H1 (cell line): ENCODE measurements at regions not wholly inside any gene's neighbourhood (a gene's known extent, or its start where the extent isn't known, plus 50 kb on each side); places are given as distances from the start of the nearest gene placed in this dataset.

Experiments
- CTCF ChIA-PET: fragments of 300-600 bp; sonication (Branson Sonifier 250); formaldehyde crosslinking; loops from one replicate; lab custom pipeline; 2021; ENCODE audit not compliant: partially characterized antibody; lab: Charles Lee
- POLR2A ChIA-PET: fragments of 300-600 bp; sonication (Branson Sonifier 250); formaldehyde crosslinking; loops from one replicate; lab custom pipeline; 2021; ENCODE audit warnings: inconsistent platforms; ENCODE audit not compliant: partially characterized antibody; lab: Charles Lee
- DNase-seq, 2 experiments: peaks; one replicate each; pipeline versions ENCODE4 v3.0.0 to v3.0.0-alpha.2; 2010 to 2022; ENCODE audit warnings: low spot score in 2 of 2, low read depth in 1 of 2, mixed read lengths in 1 of 2
- FAIRE-seq: peaks from 2 replicates; lab custom pipeline; 2011; peaks lifted over from hg19 to GRCh38; lab: Jason Lieb, UNC
- H2AFZ ChIP-seq: 2 replicates; pipeline ENCODE4 v1.8.1; 2012; ENCODE audit warnings: low read length, inconsistent platforms
- H2AK5ac ChIP-seq: 2 replicates; pipeline ENCODE4 v1.6.1; 2013; ENCODE audit warnings: low read depth, low read length
- H2BK120ac ChIP-seq: replicated peaks from 2 replicates; pipeline ENCODE3; 2013; ENCODE audit warnings: low read depth, low read length, inconsistent platforms
- H2BK12ac ChIP-seq: 2 replicates; pipeline ENCODE4 v1.6.1; 2013; ENCODE audit warnings: low read depth, low read length
- H2BK15ac ChIP-seq: 2 replicates; pipeline ENCODE4 v1.6.1; 2013; ENCODE audit warnings: low read length
- H2BK20ac ChIP-seq: 2 replicates; pipeline ENCODE4 v1.6.1; 2013; ENCODE audit warnings: low read length
- H2BK5ac ChIP-seq: 2 replicates; pipeline ENCODE4 v1.6.1; 2013; ENCODE audit warnings: low read depth, low read length
- H3K14ac ChIP-seq: 2 replicates; pipeline ENCODE4 v1.6.1; 2013; ENCODE audit warnings: inconsistent platforms; ENCODE audit not compliant: insufficient read length
- H3K18ac ChIP-seq: 2 replicates; pipeline ENCODE4 v1.6.1; 2013; ENCODE audit warnings: low read length; ENCODE audit errors: extremely low read depth
- H3K23ac ChIP-seq: 2 replicates; pipeline ENCODE4 v1.6.1; 2013; ENCODE audit warnings: inconsistent platforms; ENCODE audit not compliant: insufficient read length
- H3K23me2 ChIP-seq: 2 replicates; pipeline ENCODE4 v1.6.1; 2013; ENCODE audit warnings: low read depth, low read length
- H3K27ac ChIP-seq: 2 replicates; pipeline ENCODE4 v1.6.1; 2011; ENCODE audit warnings: low read depth, low read length, inconsistent platforms
- H3K27me3 ChIP-seq, 4 experiments: replicated peaks in 1 of 4; 1 replicate in 1 of 4; 2 replicates in 3 of 4; pipeline versions ENCODE4 v1.6.1 to v1.8.1; 2011 to 2013; ENCODE audit warnings: low read length in 3 of 4, mild to moderate bottlenecking in 3 of 4, inconsistent platforms in 2 of 4, mixed read lengths in 2 of 4, moderate library complexity in 1 of 4; ENCODE audit not compliant: control insufficient read depth in 3 of 4, insufficient read depth in 3 of 4; ENCODE audit errors: extremely low read depth in 1 of 4
- H3K36me3 ChIP-seq, 4 experiments: 2 replicates each; pipeline versions ENCODE4 v1.6.1 to v1.8.1; 2011 to 2013; ENCODE audit warnings: mild to moderate bottlenecking in 4 of 4, low read length in 3 of 4, moderate library complexity in 2 of 4, control low read depth in 1 of 4, inconsistent platforms in 1 of 4; ENCODE audit not compliant: insufficient read depth in 4 of 4, control insufficient read depth in 2 of 4
- H3K4ac ChIP-seq: replicated peaks from 2 replicates; pipeline ENCODE3; 2013; ENCODE audit warnings: low read length, low read depth, mixed read lengths, inconsistent platforms; ENCODE audit not compliant: insufficient read length
- H3K4me1 ChIP-seq, 4 experiments: replicated peaks in 1 of 4; 1 replicate in 1 of 4; 2 replicates in 3 of 4; pipeline versions ENCODE4 v1.6.1 to v1.8.1; 2011 to 2013; ENCODE audit warnings: low read length in 3 of 4, inconsistent platforms in 2 of 4, mixed read lengths in 1 of 4; ENCODE audit not compliant: insufficient read depth in 4 of 4, control insufficient read depth in 3 of 4
- H3K4me2 ChIP-seq, 2 experiments: 2 replicates each; pipeline versions ENCODE4 v1.6.1 to v1.8.1; 2011 to 2013; ENCODE audit warnings: low read depth in 2 of 2, low read length in 2 of 2, control low read depth in 1 of 2, inconsistent platforms in 1 of 2, mild to moderate bottlenecking in 1 of 2; ENCODE audit not compliant: insufficient read depth in 1 of 2
- H3K4me3 ChIP-seq, 4 experiments: fragments of 200-600, 300-600 bp in 1 of 4; sonication (generic), shearing (Covaris generic), sonication (Bioruptor Twin) in 1 of 4; 2 replicates each; pipeline versions ENCODE4 v1.5.1 to v1.8.1; 2011 to 2016; ENCODE audit warnings: low read length in 4 of 4, low read depth in 3 of 4, control low read depth in 2 of 4, inconsistent platforms in 2 of 4, mild to moderate bottlenecking in 2 of 4, mixed read lengths in 1 of 4, moderate library complexity in 1 of 4; ENCODE audit not compliant: insufficient read depth in 2 of 4; ENCODE audit errors: extremely low read depth in 1 of 4
- H3K56ac ChIP-seq: replicated peaks from 2 replicates; pipeline ENCODE3; 2013; ENCODE audit warnings: low read depth, mild to moderate bottlenecking, mixed read lengths, low read length, inconsistent platforms; ENCODE audit not compliant: insufficient read length
- H3K79me1 ChIP-seq: 2 replicates; pipeline ENCODE4 v1.6.1; 2013; ENCODE audit warnings: low read depth, low read length, control low read depth
- H3K79me2 ChIP-seq, 2 experiments: 2 replicates each; pipeline versions ENCODE4 v1.6.1 to v1.8.1; 2012 to 2013; ENCODE audit warnings: low read length in 2 of 2, mild to moderate bottlenecking in 2 of 2, inconsistent platforms in 1 of 2; ENCODE audit not compliant: insufficient read depth in 2 of 2, control insufficient read depth in 1 of 2
- H3K9ac ChIP-seq, 4 experiments: replicated peaks in 1 of 4; 1 replicate in 1 of 4; 2 replicates in 3 of 4; pipeline versions ENCODE4 v1.6.1 to v1.8.1; 2011 to 2013; ENCODE audit warnings: low read depth in 3 of 4, low read length in 3 of 4, control low read depth in 2 of 4, mild to moderate bottlenecking in 2 of 4, moderate library complexity in 2 of 4, inconsistent platforms in 1 of 4; ENCODE audit errors: extremely low read depth in 1 of 4
- H3K9me3 ChIP-seq, 2 experiments: 2 replicates each; pipeline versions ENCODE4 v1.6.1 to v1.8.1; 2012 to 2013; ENCODE audit warnings: mild to moderate bottlenecking in 2 of 2, moderate library complexity in 2 of 2, control low read depth in 1 of 2, inconsistent platforms in 1 of 2, low read depth in 1 of 2, low read length in 1 of 2, mixed read lengths in 1 of 2; ENCODE audit not compliant: insufficient read depth in 2 of 2
- H4K20me1 ChIP-seq, 2 experiments: replicated peaks in 1 of 2; 2 replicates each; pipeline versions ENCODE3 to v1.8.1; 2011 to 2013; ENCODE audit warnings: inconsistent platforms in 2 of 2, low read length in 2 of 2, mild to moderate bottlenecking in 1 of 2; ENCODE audit not compliant: insufficient read depth in 2 of 2, control insufficient read depth in 1 of 2
- H4K5ac ChIP-seq: 2 replicates; pipeline ENCODE4 v1.6.1; 2013; ENCODE audit warnings: low read length, low read depth, mixed read lengths, inconsistent platforms; ENCODE audit not compliant: insufficient read length
- H4K8ac ChIP-seq: 2 replicates; pipeline ENCODE4 v1.8.0; 2013; ENCODE audit warnings: mild to moderate bottlenecking, moderate library complexity, low read length, inconsistent platforms; ENCODE audit not compliant: insufficient read depth; ENCODE audit errors: extremely low read depth
- H4K91ac ChIP-seq: replicated peaks from 2 replicates; pipeline ENCODE3; 2013; ENCODE audit warnings: low read length, mixed read lengths, inconsistent platforms; ENCODE audit not compliant: insufficient read length
- CEBPB ChIP-seq: IDR thresholded peaks from 2 replicates; pipeline ENCODE4 v1.6.1; 2012; ENCODE audit warnings: low read depth, low read length
- E2F6 ChIP-seq: IDR thresholded peaks from 2 replicates; pipeline ENCODE4 v1.6.1; 2012; ENCODE audit warnings: inconsistent platforms
- EZH2 ChIP-seq: fragments of 200-600 bp; sonication (generic); IDR thresholded peaks from 2 replicates; pipeline ENCODE4 v1.7.1; 2012; ENCODE audit warnings: low read depth, mild to moderate bottlenecking, moderate library complexity, low read length, inconsistent platforms; ENCODE audit not compliant: severe bottlenecking
- HDAC2 ChIP-seq, 2 experiments: fragments of 300-600 bp in 1 of 2; sonication (generic) in 1 of 2; IDR thresholded peaks; 2 replicates each; pipeline ENCODE4 v1.6.1; 2011 to 2012; ENCODE audit warnings: low read depth in 2 of 2, low read length in 2 of 2, mild to moderate bottlenecking in 2 of 2, moderate library complexity in 2 of 2, borderline replicate concordance in 1 of 2, inconsistent platforms in 1 of 2
- MAFK ChIP-seq: IDR thresholded peaks from 2 replicates; pipeline ENCODE4 v1.6.1; 2012; ENCODE audit warnings: low read depth, mild to moderate bottlenecking, improper control_type of control experiment, low read length
- NRF1 ChIP-seq: IDR thresholded peaks from 2 replicates; pipeline ENCODE4 v1.6.1; 2011; ENCODE audit warnings: mild to moderate bottlenecking, low read depth, low read length, improper control_type of control experiment
- POLR2A ChIP-seq, 2 experiments: IDR thresholded peaks; 1 replicate in 1 of 2; 2 replicates in 1 of 2; pipeline ENCODE4 v1.6.1; 2011; ENCODE audit warnings: low read depth in 2 of 2, low read length in 2 of 2, mild to moderate bottlenecking in 2 of 2; ENCODE audit errors: control extremely low read depth in 1 of 2
- RAD21 ChIP-seq, 2 experiments: IDR thresholded peaks in 1 of 2; conservative IDR thresholded peaks in 1 of 2; 2 replicates each; pipeline ENCODE4 v1.6.1; 2011; ENCODE audit warnings: low read depth in 2 of 2, low read length in 2 of 2, improper control_type of control experiment in 1 of 2, inconsistent platforms in 1 of 2, mild to moderate bottlenecking in 1 of 2, moderate library complexity in 1 of 2
- RFX5 ChIP-seq: IDR thresholded peaks from 2 replicates; pipeline ENCODE4 v1.6.1; 2011; ENCODE audit warnings: low read depth, low read length, improper control_type of control experiment, borderline replicate concordance
- RNF2 ChIP-seq: fragments of 200-900, 300-1000 bp; sonication (generic); IDR thresholded peaks from 2 replicates; pipeline ENCODE4 v1.7.1; 2016; ENCODE audit warnings: borderline replicate concordance, low read depth, mild to moderate bottlenecking, antibody characterized with exemption, low read length; ENCODE audit not compliant: poor library complexity, severe bottlenecking; ENCODE audit errors: missing control alignments
- SP1 ChIP-seq: IDR thresholded peaks from 2 replicates; pipeline ENCODE4 v1.6.1; 2011; ENCODE audit warnings: low read depth, low read length
- SP4 ChIP-seq: IDR thresholded peaks from 2 replicates; pipeline ENCODE4 v1.6.1; 2012; ENCODE audit warnings: low read length, inconsistent platforms
- TAF1 ChIP-seq: IDR thresholded peaks from 2 replicates; pipeline ENCODE4 v1.6.1; 2011; ENCODE audit warnings: mild to moderate bottlenecking, low read depth, low read length
- TAF7 ChIP-seq: optimal IDR thresholded peaks from 2 replicates; pipeline ENCODE3; 2011; ENCODE audit warnings: low read depth, mild to moderate bottlenecking, inconsistent platforms, low read length, moderate library complexity, borderline replicate concordance
- TCF12 ChIP-seq: IDR thresholded peaks from 2 replicates; pipeline ENCODE4 v1.6.1; 2011; ENCODE audit warnings: low read depth, mild to moderate bottlenecking, low read length
- WGBS, 2 experiments: shearing (Covaris generic) in 1 of 2; methylation state at CpG; one replicate each; pipeline versions ENCODE4 v1.1.6 to v1.1.7; 2013 to 2015; ENCODE audit warnings: low lambda C conversion rate in 2 of 2, mixed read lengths in 2 of 2, inconsistent platforms in 1 of 2, low coverage in 1 of 2, missing lambda C conversion rate in 1 of 2; ENCODE audit not compliant: insufficient replicate concordance in 2 of 2, insufficient coverage in 1 of 2, insufficient read length in 1 of 2; ENCODE audit errors: extremely low coverage in 1 of 2, missing lambda C conversion rate in 1 of 2; 5-methylcytosine and 5-hydroxymethylcytosine counted together

- no peak for FAIRE-seq
- CTCF ChIA-PET = no interaction called here
- TF ChIP-seq RNF2 (no peak), SP4 (no peak), NRF1 (no peak), CEBPB (no peak), RAD21 (IDR thresholded peaks at IDR 0.05 in 1 of 2, conservative IDR thresholded peaks at IDR 0.05 in 1 of 2; ENCODE audit: low read depth in 2 of 2, low read length in 2 of 2) (no peak), EZH2 (no peak), TCF12 (no peak), TAF7 (no peak), SP1 (no peak), RFX5 (no peak), MAFK (no peak), TAF1 (no peak), HDAC2 (IDR thresholded peaks at IDR 0.05; ENCODE audit: borderline replicate concordance in 1 of 2, low read depth in 2 of 2, low read length in 2 of 2) (no peak), E2F6 (no peak), POLR2A (IDR thresholded peaks at IDR 0.05; ENCODE audit: control extremely low read depth in 1 of 2, low read depth in 2 of 2, low read length in 2 of 2) (no peak)
Observed at GRCh38 chr9:74334271-74334670, 162.9 kb upstream of the RORB start.

More at GRCh38 chr9:74334271-74334670, 162.9 kb upstream of the RORB start:
- Histone ChIP-seq H3K4me3 (no peak overlapping the region), H3K79me2 (no peaks in the 10 kb centered on the region), H3K9ac (no peak overlapping the region), H2BK20ac (no peak overlapping the region), H2BK120ac (no peak overlapping the region), H2AFZ (no peak overlapping the region), H3K56ac (no peak overlapping the region), H3K36me3 (no peaks in the 10 kb centered on the region), H4K5ac (no peak overlapping the region), H2BK12ac (no peak overlapping the region), H3K27ac (no peak overlapping the region), H2BK5ac (no peak overlapping the region), H4K20me1 (no peaks in the 10 kb centered on the region), H4K91ac (no peak overlapping the region), H3K23ac (no peak overlapping the region), H3K4me2 (no peak overlapping the region), H2AK5ac (no peak overlapping the region), H2BK15ac (no peak overlapping the region), H3K79me1 (no peaks in the 10 kb centered on the region), H3K4me1 (no peaks in the 10 kb centered on the region), H4K8ac (no peak overlapping the region), H3K27me3 (no peaks in the 10 kb centered on the region), H3K9me3 (no peaks in the 10 kb centered on the region), H3K18ac (no peak overlapping the region), H3K4ac (no peak overlapping the region), H3K14ac (no peak overlapping the region), H3K23me2 (no peaks in the 10 kb centered on the region)
- POLR2A ChIA-PET = no interaction called here
- WGBS, 2 experiments = 83% methylated on average over 2 of the region's 2 CpGs; no CpG with 5 or more reads in 1 of the 2 experiments
- no peak for DNase-seq
